Keratinocyte (primary cell): ENCODE measurements at regions not wholly inside any gene's neighbourhood (a gene's known extent, or its start where the extent isn't known, plus 50 kb on each side); places are given as distances from the start of the nearest gene placed in this dataset.

Source experiments
- EZH2 ChIP-seq: IDR thresholded peaks from one replicate; pipeline ENCODE4 v1.6.1; 2012; ENCODE audit warnings: inconsistent platforms, mild to moderate bottlenecking, low read length, moderate library complexity
- TF ChIP-seq, protein P1 (sequence below), 3 experiments: IDR thresholded peaks in 1 of 3; conservative IDR thresholded peaks in 1 of 3; optimal IDR thresholded peaks in 1 of 3; 2 replicates in 2 of 3; 3 replicates in 1 of 3; pipeline versions ENCODE3 to v1.5.1; 2011; ENCODE audit warnings: low read length in 3 of 3, mild to moderate bottlenecking in 3 of 3, moderate library complexity in 2 of 3, control low read depth in 1 of 3, inconsistent platforms in 1 of 3; ENCODE audit not compliant: insufficient read depth in 2 of 3; ENCODE audit errors: extremely low read depth in 1 of 3

DNA sequence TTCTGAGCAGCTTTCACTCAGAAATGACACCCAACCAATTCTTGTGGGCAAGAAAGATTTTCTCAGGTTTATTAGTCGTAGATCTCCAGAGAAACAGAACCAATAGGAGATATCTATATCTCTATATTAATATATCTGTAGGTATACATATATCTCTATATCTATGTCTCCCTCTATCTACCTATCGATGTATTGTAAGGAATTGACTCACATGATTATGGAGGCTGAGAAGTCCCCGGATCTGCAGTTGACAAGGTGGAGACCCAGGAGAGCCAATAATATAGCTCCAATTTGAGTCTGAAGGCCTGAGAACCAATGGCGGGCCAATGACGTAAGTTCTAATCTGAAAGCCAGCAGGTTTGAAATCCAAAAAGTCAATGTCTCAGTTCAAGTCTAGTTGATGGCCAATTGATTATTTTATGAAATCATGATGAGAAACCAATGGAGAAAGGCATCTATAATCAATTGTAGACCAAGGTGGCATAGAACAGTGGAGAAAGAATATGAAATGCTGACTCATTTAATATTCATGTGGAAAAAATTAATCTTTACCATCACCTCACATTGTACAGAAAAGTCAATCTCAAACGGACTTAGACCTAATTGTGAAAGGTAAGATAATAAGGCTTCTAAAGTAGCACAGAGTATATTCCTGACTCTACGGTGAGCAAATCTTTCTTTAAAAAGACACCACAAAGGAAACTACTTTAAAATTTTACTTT, 65.6 kb upstream of the CHRNA7 start:
- TF ChIP-seq, protein P1, sequence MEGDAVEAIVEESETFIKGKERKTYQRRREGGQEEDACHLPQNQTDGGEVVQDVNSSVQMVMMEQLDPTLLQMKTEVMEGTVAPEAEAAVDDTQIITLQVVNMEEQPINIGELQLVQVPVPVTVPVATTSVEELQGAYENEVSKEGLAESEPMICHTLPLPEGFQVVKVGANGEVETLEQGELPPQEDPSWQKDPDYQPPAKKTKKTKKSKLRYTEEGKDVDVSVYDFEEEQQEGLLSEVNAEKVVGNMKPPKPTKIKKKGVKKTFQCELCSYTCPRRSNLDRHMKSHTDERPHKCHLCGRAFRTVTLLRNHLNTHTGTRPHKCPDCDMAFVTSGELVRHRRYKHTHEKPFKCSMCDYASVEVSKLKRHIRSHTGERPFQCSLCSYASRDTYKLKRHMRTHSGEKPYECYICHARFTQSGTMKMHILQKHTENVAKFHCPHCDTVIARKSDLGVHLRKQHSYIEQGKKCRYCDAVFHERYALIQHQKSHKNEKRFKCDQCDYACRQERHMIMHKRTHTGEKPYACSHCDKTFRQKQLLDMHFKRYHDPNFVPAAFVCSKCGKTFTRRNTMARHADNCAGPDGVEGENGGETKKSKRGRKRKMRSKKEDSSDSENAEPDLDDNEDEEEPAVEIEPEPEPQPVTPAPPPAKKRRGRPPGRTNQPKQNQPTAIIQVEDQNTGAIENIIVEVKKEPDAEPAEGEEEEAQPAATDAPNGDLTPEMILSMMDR (optimal IDR thresholded peaks at IDR 0.05 in 1 of 3, IDR thresholded peaks at IDR 0.05 in 1 of 3, conservative IDR thresholded peaks at IDR 0.05 in 1 of 3; ENCODE audit: extremely low read depth in 1 of 3, insufficient read depth in 2 of 3, low read length in 3 of 3) = no peak
- no peak for TF ChIP-seq EZH2
